ENCODE measurements at regions not wholly inside any gene's neighbourhood (a gene's known extent, or its start where the extent isn't known, plus 50 kb on each side); places are given as distances from the start of the nearest gene placed in this dataset.
"Not testable (repeated sequence)": the region's sequence is repeated elsewhere in the genome, so short reads cannot be mapped to it uniquely, and the experiment has no call there.

- ChIA-PET POLR2A (ENCODE audit: low non-redundant PET) (no interaction called here), CTCF (no interaction called here)
- DNase-seq (ENCODE audit: low spot score) = no peak
- TF ChIP-seq, protein P1, sequence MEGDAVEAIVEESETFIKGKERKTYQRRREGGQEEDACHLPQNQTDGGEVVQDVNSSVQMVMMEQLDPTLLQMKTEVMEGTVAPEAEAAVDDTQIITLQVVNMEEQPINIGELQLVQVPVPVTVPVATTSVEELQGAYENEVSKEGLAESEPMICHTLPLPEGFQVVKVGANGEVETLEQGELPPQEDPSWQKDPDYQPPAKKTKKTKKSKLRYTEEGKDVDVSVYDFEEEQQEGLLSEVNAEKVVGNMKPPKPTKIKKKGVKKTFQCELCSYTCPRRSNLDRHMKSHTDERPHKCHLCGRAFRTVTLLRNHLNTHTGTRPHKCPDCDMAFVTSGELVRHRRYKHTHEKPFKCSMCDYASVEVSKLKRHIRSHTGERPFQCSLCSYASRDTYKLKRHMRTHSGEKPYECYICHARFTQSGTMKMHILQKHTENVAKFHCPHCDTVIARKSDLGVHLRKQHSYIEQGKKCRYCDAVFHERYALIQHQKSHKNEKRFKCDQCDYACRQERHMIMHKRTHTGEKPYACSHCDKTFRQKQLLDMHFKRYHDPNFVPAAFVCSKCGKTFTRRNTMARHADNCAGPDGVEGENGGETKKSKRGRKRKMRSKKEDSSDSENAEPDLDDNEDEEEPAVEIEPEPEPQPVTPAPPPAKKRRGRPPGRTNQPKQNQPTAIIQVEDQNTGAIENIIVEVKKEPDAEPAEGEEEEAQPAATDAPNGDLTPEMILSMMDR (conservative IDR thresholded peaks at IDR 0.05; ENCODE audit: low read depth) = no peak
- H3K27ac ChIP-seq = no peak overlapping the region
Measured at GRCh38 chr5:107764282-107764681, 93.5 kb upstream of the EFNA5 start.

DNA sequence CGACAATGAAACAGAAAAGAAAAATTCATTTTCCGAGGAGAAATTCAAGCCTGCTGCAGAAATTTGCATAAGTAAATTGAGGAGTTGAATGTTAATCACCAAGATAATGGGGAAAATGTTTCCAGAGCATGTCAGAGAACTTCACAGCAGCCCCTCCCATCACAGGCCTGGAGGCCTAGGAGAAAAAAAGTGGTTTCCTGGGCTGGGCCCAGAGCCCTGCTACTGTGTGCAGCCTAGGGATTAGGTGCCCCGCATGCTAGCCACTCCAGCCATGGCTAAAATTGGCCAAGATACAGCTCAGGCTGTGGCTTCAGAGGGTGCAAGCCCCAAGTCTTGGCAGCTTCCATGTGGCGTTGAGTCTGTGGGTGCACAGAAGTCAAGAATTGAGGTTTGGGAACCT is 82.7 kb upstream of the EFNA5 start:
- TF ChIP-seq, protein P1 (conservative IDR thresholded peaks at IDR 0.05; ENCODE audit: low read depth) = no peak
- DNase-seq (ENCODE audit: low spot score) = no peak
- POLR2A ChIA-PET (ENCODE audit: low non-redundant PET) = no interaction called here
- CTCF ChIA-PET = no interaction called here
- no peak overlapping the region for H3K27ac ChIP-seq

DNA sequence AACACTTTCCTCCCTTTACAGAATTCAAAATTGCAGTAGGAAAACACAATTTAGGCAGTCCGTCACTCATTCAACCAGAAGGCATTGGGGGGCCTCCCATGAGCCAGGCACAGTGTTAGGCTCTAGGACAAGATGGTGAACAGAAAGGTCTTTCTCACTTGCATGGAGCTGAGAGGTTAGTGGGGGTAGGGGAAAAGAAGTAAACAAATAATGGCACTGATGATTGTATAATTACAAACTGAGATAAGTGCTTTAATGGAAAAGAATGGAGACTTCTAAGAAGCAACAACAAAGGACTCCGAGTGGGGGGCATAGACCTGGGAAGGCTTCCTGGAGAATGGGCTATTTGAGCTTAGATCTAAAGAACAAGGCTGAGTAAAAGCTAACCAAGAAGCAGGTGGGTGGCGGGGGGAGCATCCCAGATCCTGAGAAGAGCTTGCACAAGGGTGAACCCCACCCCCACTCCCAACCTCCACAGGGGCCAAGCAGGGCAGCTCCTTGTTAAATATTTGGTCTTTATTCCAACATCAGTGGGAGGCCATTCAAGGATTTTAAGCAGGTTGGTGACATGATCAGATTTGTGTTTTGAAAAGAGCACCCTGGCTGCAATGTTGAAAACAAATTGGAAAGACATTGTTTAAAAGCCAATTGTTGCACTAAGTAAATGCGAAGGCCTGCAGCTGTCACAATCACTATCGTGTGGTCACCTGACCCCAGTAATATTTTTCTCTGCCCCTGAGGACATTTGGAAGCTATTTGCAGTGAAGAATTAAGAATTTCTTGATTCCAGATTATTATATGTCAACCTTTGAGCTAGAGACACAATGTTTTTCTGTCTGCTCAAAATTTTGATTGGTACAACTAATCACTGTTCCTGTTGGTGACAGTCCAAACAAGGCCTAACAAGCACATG is 73.9 kb upstream of the EFNA5 start:
- no peak overlapping the region for H3K27ac ChIP-seq
- ChIA-PET CTCF (interaction anchor here (0.7 kb wide), 1 partner anchor 605 kb away, joined by 3 read pairs; no protein-coding TSS in a partner anchor), POLR2A (ENCODE audit: low non-redundant PET) (no interaction called here)
- TF ChIP-seq, protein P1 (conservative IDR thresholded peaks at IDR 0.05; ENCODE audit: low read depth) = no peak
- DNase-seq (ENCODE audit: low spot score) = no peak

DNA sequence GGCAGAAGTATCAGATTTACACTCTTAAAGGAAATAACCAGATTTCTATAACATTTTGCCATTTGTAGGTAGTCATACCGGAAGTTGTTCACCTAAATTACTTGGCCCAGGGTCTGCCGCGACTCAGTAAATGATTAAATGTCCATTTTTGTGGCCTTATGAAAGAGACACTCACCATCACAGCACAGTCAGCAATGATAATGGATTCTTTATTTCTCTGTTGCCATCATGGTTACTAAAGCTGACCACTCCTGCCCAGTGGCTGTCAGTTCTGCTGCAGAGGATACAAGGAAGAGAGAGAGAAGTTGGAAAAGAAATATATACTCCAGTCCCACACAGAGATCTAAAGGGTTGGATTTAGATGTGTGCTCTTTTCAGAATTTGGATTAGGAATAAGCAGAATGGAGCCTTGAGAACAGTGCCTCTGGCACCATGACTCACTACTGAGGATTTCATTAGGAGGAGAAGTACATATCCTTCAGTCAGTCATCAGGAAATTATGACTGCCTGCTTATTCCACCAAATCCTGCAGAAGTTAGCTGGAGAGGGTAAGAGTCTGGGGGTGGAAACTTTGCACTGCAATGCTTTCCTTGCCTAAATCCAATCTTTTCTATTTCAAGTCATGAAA is 72.8 kb upstream of the EFNA5 start:
- ChIA-PET CTCF (interaction anchor here (0.6 kb wide), 1 partner anchor 1244 kb away, joined by 5 read pairs; no protein-coding TSS in a partner anchor), POLR2A (ENCODE audit: low non-redundant PET) (no interaction called here)
- H3K27ac ChIP-seq = no peak overlapping the region
- peak; percentile 81 for DNase-seq (ENCODE audit: low spot score)
- TF ChIP-seq, protein P1 (conservative IDR thresholded peaks at IDR 0.05; ENCODE audit: low read depth) = no peak

GRCh38 chr5:107739661-107740060 is 68.9 kb upstream of the EFNA5 start:
- ChIA-PET POLR2A (ENCODE audit: low non-redundant PET) (no interaction called here), CTCF (no interaction called here)
- TF ChIP-seq, protein P1 (conservative IDR thresholded peaks at IDR 0.05; ENCODE audit: low read depth) = no peak
- H3K27ac ChIP-seq = no peak overlapping the region
- peak; percentile 30 for DNase-seq (ENCODE audit: low spot score)

- DNase-seq (ENCODE audit: low spot score) = no peak
- ChIA-PET POLR2A (ENCODE audit: low non-redundant PET) (no interaction called here), CTCF (no interaction called here)
- TF ChIP-seq, protein P1 (conservative IDR thresholded peaks at IDR 0.05; ENCODE audit: low read depth) = no peak
- no peak overlapping the region for H3K27ac ChIP-seq
Measured at GRCh38 chr5:107736638-107737037, 65.9 kb upstream of the EFNA5 start.

DNA sequence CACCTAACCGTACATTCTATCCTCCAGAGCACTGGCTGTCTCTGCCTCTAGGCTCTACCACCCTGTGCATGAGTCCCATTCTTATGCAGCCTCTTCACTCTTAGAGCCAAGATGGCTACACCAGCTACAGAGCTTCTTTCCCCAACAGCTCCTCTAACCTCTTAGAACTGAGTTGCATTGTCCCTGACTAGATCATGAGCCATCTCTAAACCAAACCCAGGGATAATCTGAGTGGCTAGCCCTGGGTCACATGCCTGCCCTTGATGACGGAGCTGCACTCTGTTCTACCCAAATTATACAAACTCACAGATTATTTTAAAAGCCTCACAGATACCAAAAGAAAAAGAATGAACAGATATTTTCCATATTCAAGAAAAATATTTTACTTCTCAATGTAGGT is 65.4 kb upstream of the EFNA5 start:
- POLR2A ChIA-PET (ENCODE audit: low non-redundant PET); CTCF ChIA-PET; H3K27ac ChIP-seq; DNase-seq (ENCODE audit: low spot score): not testable (repeated sequence)

Measured in RWPE1 (cell line).